Hepatic stellate cell (primary cell): ENCODE measurements at regions not wholly inside any gene's neighbourhood (a gene's known extent, or its start where the extent isn't known, plus 50 kb on each side); places are given as distances from the start of the nearest gene placed in this dataset.
"Not testable (repeated sequence)": the region's sequence is repeated elsewhere in the genome, so short reads cannot be mapped to it uniquely, and the experiment has no call there.

Experiments
- DNase-seq: peaks from one replicate; pipeline ENCODE4 v3.0.0; 2011; ENCODE audit warnings: low spot score

DNA sequence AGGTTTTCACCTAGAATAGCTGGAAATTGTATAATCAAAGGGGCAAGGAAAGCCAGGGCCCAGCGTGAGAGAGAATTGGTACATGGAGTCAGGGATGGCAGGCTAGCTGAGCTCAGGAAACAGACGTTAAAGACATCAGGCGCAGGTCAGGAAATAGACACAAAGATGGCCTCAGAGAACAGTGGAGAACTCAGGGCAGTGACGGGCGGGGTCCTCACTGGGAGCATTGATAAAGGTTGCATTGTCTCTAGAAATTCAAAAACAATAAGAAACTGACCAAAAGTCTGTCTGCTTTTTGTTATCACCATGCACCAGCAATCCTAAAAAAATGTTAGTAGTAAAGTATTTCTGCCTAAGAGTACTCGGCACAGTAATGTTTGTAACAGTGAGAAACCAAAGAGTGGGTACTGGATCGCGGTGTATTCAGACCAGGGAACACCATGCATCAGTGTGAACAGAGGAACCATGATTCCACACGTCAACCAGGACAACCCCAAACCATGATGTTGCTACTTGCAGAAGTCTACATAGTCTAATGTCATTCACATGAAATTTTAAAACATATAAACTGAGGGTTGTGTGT, 81.9 kb upstream of the AUTS2 start:
- DNase-seq, result no peak

DNA sequence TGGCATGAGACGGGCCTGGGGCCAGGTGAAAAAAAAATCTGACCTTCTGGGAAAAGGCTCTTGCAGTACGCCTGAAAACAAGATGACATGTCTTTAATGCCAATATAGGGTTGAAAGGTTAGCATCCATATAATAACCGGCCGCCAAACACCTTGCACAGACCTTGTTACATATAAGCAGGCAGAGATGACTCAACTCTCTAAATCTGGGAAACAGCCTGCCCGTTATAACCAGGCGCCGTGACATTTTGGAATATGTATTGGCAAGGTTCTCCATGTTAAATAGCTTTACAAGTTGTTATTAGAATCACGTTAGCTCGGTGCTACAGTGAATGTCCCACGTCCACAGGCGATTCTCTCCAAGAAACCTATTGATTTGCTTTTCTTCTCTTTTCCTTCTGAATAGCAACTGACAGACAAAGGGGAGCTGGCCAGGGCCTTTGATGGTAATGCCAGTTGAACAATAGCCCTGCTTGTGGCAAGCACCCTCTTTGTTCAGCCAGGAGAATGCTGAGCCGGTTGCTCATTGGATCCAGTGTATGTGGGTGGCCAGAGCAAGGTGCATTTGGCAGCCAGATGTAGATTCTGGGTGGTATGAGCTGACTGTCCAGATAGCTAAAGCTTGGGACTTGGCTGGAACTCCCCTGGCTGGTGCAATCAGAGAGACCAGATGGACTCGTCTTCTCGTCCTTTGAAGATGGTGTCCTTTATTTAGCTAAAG, 80.1 kb upstream of the AUTS2 start:
- no peak for DNase-seq

- no peak for DNase-seq
These were observed 79.6 kb upstream of the AUTS2 start for GRCh38 chr7:69518705-69519077.

DNA sequence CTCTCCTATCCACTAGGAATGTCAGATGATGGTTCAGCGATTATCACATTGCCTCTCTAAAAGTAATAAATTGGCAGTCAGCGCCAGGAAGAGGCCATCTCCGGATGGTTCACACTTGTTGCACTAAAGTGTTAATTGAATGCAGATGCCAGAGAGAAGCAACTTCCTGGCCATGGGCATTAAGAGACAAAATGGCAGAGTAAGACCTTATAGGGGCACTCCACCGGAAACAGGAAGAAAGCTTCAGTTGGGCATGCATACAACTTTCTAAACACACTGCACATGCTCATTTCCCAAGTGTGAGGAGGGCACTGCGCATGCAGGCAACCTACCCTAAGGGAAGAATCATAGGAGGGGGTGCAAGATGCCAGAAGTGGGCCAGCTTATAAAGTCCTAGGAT, 71.7 kb upstream of the AUTS2 start:
- no peak for DNase-seq

GRCh38 chr7:69527706-69528105, 70.6 kb upstream of the AUTS2 start:
- no peak for DNase-seq

DNA sequence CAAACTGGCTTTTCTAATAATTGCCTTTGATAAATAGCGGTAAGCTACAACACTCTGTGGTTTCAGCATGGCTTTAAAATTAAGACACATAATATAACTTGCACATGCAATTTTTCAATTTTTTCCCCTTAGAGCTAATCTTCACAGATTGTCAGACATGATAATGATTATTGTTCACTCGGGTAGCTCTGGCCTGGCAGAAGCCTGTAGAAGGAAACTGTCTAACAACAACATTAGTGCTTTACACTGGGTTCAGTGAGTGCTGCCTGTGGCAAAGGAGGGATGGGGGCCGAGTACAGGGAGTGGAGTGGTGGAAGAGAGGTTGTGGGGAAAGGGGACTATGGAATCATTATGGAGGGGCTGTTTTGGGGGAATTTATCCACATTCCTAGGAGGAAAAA, 67.2 kb upstream of the AUTS2 start:
- DNase-seq, result no peak

DNA sequence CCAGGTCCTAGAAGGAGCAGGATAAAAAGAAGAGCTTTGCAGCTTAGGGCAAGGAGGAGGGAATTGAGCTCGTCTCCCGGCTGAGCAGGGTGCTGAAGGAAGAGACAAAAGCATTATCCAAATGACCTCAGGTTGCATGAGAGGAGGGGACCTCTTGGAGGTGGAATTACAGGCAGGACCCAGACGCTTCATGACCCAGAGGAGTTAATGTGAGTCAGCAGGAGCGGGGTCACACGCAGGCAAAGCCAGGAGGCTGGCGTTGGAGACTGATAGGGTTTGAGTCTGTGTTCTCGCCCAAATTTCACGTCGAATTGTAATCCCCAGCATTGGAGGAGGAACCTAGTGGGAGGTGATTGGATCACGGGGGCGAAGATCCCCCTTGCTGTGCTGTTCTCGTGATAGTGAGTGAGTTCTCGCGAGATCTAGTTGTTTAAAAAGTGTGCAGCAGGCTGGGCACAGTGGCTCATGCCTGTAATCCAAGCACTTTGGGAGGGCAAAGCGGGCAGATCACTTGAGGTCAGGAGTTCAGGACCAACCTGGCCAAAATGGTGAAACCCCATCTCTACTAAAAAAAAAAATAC, 63.7 kb upstream of the AUTS2 start:
- no peak for DNase-seq

DNA sequence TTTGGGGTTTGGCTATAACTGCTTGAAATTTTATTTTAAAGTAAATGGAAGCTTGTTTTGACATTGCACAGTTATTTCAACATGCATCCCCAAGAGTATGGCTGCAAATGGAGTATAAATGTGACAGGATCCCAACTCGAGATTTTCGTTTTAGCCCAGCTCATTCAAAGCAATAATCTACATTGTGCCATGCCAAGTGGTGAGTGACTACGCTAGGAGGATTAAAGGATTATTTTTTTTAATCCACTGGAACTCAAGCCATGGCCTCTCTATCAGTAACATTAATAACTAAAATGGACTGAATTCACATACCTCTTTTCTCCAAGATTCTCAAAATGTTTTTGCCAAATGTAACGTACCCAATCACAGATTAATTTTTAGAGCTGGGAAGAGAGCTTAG, 60.6 kb upstream of the AUTS2 start:
- DNase-seq, result no peak

DNA sequence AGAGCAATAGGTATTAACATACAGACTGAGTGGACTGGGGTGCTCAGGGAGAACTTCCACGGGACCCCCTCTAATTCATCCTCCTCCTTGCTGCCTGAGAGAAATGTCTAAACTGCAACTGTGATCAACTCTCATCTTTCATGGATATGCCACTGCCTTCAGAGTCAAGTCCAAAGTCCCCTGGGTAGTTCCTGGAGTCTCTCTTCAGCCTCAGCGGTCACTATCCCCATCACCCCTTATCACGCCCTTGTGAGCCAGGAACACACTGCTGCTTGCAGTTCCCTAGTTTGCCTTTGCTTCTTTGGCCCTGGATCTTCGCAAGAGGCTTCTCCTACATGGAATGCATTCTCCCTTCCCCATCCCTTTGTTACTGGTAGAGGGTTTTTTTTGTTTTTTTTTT, 58.7 kb upstream of the AUTS2 start:
- no peak for DNase-seq

DNA sequence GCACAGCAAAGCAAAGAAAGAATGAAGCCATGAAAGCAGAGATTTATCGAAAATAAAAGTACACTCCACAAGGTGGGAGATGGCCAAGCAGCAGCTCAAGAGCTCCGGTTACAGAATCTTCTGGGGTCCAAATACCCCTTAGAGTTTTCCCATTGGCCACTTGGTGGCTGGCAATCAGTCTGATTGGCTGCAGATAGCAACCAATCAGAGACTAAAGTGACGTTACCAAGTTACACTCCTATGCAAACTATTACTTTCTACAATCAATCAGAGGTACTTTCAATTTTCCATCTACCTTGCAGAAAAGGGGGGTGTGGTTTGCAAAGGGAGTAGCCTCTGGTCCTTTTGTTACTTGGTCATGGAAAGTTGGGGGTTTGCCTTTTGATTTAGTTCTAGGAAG, 58.0 kb upstream of the AUTS2 start:
- DNase-seq, result no peak

DNA sequence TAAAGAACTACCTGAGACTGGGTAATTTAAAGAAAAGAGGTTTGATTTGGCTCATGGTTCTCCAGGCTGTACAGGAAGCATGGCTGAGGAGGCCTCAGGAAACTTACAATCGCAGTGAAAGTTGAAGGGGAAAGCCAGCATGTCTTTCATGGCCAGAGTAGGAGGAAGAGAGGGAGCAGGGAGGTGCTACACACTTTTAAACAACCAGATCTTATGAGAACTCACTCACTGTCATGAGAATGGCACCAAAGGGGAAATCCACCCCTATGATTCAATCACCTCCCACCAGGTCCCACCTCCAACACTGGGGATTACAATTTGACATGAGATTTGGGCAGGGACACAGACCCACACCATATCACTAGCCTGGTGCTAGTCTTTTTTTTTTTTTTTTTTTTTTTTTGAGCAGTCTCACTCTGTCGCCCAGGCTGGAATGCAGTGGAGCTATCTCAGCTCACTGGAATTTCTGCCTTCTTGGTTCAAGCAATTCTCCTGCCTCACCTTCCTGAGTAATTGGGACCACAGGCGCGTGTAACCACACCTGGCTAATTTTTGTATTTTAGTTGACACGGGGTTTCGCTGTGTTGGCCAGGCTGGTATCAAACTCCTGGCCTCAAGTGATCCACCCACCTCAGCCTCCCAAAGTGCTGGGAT, 56.4 kb upstream of the AUTS2 start:
- DNase-seq, result not testable (repeated sequence)

GRCh38 chr7:69545175-69545574, 53.1 kb upstream of the AUTS2 start:
- no peak for DNase-seq
